K562 (cell line): ENCODE measurements at regions not wholly inside any gene's neighbourhood (a gene's known extent, or its start where the extent isn't known, plus 50 kb on each side); places are given as distances from the start of the nearest gene placed in this dataset.
"Not testable (repeated sequence)": the region's sequence is repeated elsewhere in the genome, so short reads cannot be mapped to it uniquely, and the experiment has no call there.

ENCODE experiments used
- ATAC-seq: fragments of 200-7000 bp; cut with Tn5 transposase; 3 replicates; pipeline ENCODE4 v1.9.1; 2020; ENCODE audit warnings: moderate library complexity
- BruUV-seq: library from RNA; stranded (reverse); fragments of 400-500 nt; replicated peaks from 2 replicates; lab custom pipeline; 2021; lab: Mats Ljungman, UMichigan
- CTCF ChIA-PET: fragments of 300-600 bp; formaldehyde crosslinking; extraction: SDS; loops from one replicate; lab custom pipeline; 2021; ENCODE audit warnings: low intra/inter-chr PET ratio; lab: Yijun Ruan, JAX
- POLR2A ChIA-PET: fragments of 300-600, 350-650 bp; sonication (Branson Sonifier 250); formaldehyde crosslinking; extraction: SDS; loops from one replicate; lab custom pipeline; 2021; ENCODE audit warnings: antibody characterized with exemption, inconsistent platforms; lab: Yijun Ruan, JAX
- DNase-seq, 4 experiments: peaks; one replicate each; pipeline versions ENCODE4 v3.0.0 to v3.0.0-alpha.2; 2011 to 2018; ENCODE audit warnings: low spot score in 3 of 4, mixed read lengths in 3 of 4; ENCODE audit errors: extremely low read depth in 1 of 4
- FAIRE-seq: peaks from 2 replicates; lab custom pipeline; 2011; peaks lifted over from hg19 to GRCh38; lab: Jason Lieb, UNC
- H2AFZ ChIP-seq: 2 replicates; pipeline ENCODE4 v1.6.0; 2011; ENCODE audit warnings: low read depth, low read length, control low read depth, inconsistent platforms
- H3K27ac ChIP-seq: fragments of 200-600 bp; 3 replicates; pipeline ENCODE4 v1.8.0; 2011; ENCODE audit warnings: low read depth, mild to moderate bottlenecking, control low read depth, inconsistent platforms, low read length, moderate library complexity, mixed read lengths; ENCODE audit errors: extremely low read depth
- H3K27me3 ChIP-seq, 2 experiments: fragments of 300-600 bp in 1 of 2; 2 replicates in 1 of 2; 3 replicates in 1 of 2; pipeline versions ENCODE4 v1.6.0 to v1.8.0; 2011; ENCODE audit warnings: inconsistent platforms in 2 of 2, low read length in 2 of 2, mild to moderate bottlenecking in 1 of 2, mixed read lengths in 1 of 2, moderate library complexity in 1 of 2; ENCODE audit not compliant: control insufficient read depth in 2 of 2, insufficient read depth in 2 of 2
- H3K36me3 ChIP-seq: fragments of 300-600 bp; 3 replicates; pipeline ENCODE4 v1.8.0; 2011; ENCODE audit warnings: mild to moderate bottlenecking, low read length, inconsistent platforms; ENCODE audit not compliant: control insufficient read depth, insufficient read depth
- H3K4me1 ChIP-seq, 2 experiments: fragments of 200-600 bp in 1 of 2; replicated peaks in 1 of 2; 2 replicates in 1 of 2; 3 replicates in 1 of 2; pipeline versions ENCODE4 v1.5.1 to v1.8.0; 2011; ENCODE audit warnings: inconsistent platforms in 2 of 2, low read length in 2 of 2, mild to moderate bottlenecking in 1 of 2, mixed read lengths in 1 of 2, moderate library complexity in 1 of 2; ENCODE audit not compliant: control insufficient read depth in 2 of 2, insufficient read depth in 2 of 2
- H3K4me2 ChIP-seq: 2 replicates; pipeline ENCODE4 v1.6.1; 2011; ENCODE audit warnings: low read length, control low read depth, inconsistent platforms, mixed read lengths; ENCODE audit not compliant: insufficient read depth
- H3K4me3 ChIP-seq: fragments of 200-600 bp; sonication (generic), shearing (Covaris generic); 2 replicates; pipeline ENCODE4 v1.5.1; 2016; ENCODE audit warnings: control low read depth, inconsistent platforms
- H3K79me2 ChIP-seq: fragments of 200-600 bp; 3 replicates; pipeline ENCODE4 v1.8.0; 2011; ENCODE audit warnings: low read length, inconsistent platforms; ENCODE audit not compliant: control insufficient read depth, insufficient read depth
- H3K9ac ChIP-seq, 2 experiments: 2 replicates each; pipeline versions ENCODE4 v1.6.0 to v1.6.1; 2011; ENCODE audit warnings: low read depth in 2 of 2, low read length in 2 of 2, control low read depth in 1 of 2, inconsistent platforms in 1 of 2, mild to moderate bottlenecking in 1 of 2, mixed read lengths in 1 of 2; ENCODE audit not compliant: insufficient read depth in 1 of 2
- H3K9me1 ChIP-seq: one replicate; pipeline ENCODE4 v1.6.0; 2011; ENCODE audit warnings: inconsistent platforms, mild to moderate bottlenecking, low read length, moderate library complexity; ENCODE audit not compliant: control insufficient read depth, insufficient read depth
- H3K9me3 ChIP-seq: replicated peaks from 2 replicates; pipeline ENCODE4 v1.5.1; 2011; ENCODE audit warnings: low read depth, low read length, inconsistent platforms; ENCODE audit not compliant: control insufficient read depth, insufficient read depth
- H4K20me1 ChIP-seq: replicated peaks from 2 replicates; pipeline ENCODE4 v1.6.1; 2011; ENCODE audit warnings: low read length, inconsistent platforms, mixed read lengths; ENCODE audit not compliant: control insufficient read depth, insufficient read depth
- HNRNPL ChIP-seq: fragments of 200-400 bp; formaldehyde crosslinking; IDR thresholded peaks from 2 replicates; pipeline ENCODE4 v1.6.1; 2017; ENCODE audit warnings: low read depth, mild to moderate bottlenecking, low read length
- RERE ChIP-seq: sonication (generic); formaldehyde crosslinking; IDR thresholded peaks from 2 replicates; pipeline ENCODE4 v1.8.0; 2023; ENCODE audit warnings: missing genetic modification reagents, mild to moderate bottlenecking, borderline replicate concordance
- WGBS: fragments of 100-300 bp; shearing (Covaris generic); methylation state at CpG from one replicate; pipeline ENCODE4 v1.1.6; 2016; ENCODE audit warnings: low coverage, mixed read lengths; ENCODE audit not compliant: insufficient coverage; ENCODE audit errors: missing lambda C conversion rate; 5-methylcytosine and 5-hydroxymethylcytosine counted together
- in situ Hi-C: fragments of 300-500 bp; cut with MboI; formaldehyde crosslinking; loops from 4 replicates; pipeline ENCODE4 v1.15.0; 2018; ENCODE audit warnings: inconsistent platforms, mixed read lengths
- intact Hi-C: fragments of 100-400 bp; cut with micrococcal nuclease; formaldehyde crosslinking; loops from 2 replicates; pipeline ENCODE4 v1.14.2; 2022

GRCh38 chr9:136599074-136599531 is 53.3 kb upstream of the NOTCH1 start (continued):
- TF ChIP-seq RERE (CRISPR knock-in tag): no peak
- TF ChIP-seq, all 486 proteins: peak for 0

GRCh38 chr9:136598390-136599073 is 52.7 kb upstream of the NOTCH1 start:
- H3K79me2 ChIP-seq, H4K20me1 ChIP-seq, H3K9ac ChIP-seq, H3K4me3 ChIP-seq, H3K36me3 ChIP-seq, H2AFZ ChIP-seq, ATAC-seq, H3K9me3 ChIP-seq, POLR2A ChIA-PET, H3K4me2 ChIP-seq, FAIRE-seq, CTCF ChIA-PET, intact Hi-C loops, H3K9me1 ChIP-seq, DNase-seq, in situ Hi-C loops, H3K27ac ChIP-seq, BruUV-seq: not testable (repeated sequence)
- 29% methylated on average over 4 of the region's 13 CpGs for WGBS
- peaks cover 11 to 18% of the 10 kb centered on the region in 2 experiments for H3K27me3 ChIP-seq
- H3K4me1 ChIP-seq: peaks cover 0 to 47% of the 10 kb centered on the region in 2 experiments; a peak in 2 of 5 replicates
- peak; percentile 97 for TF ChIP-seq HNRNPL
